ENCODE measurements at regions not wholly inside any gene's neighbourhood (a gene's known extent, or its start where the extent isn't known, plus 50 kb on each side); places are given as distances from the start of the nearest gene placed in this dataset.
"Not testable (repeated sequence)": the region's sequence is repeated elsewhere in the genome, so short reads cannot be mapped to it uniquely, and the experiment has no call there.

- Histone ChIP-seq H3K27me3 (no peaks in the 10 kb centered on the region), H3K4me1 (no peaks in the 10 kb centered on the region), H3K4me3 (no peak overlapping the region), H3K9ac (no peak overlapping the region), H3K9me3 (ENCODE audit: low read depth) (no peaks in the 10 kb centered on the region), H3K4me2 (no peak overlapping the region), H2AFZ (replicated peaks) (no peak overlapping the region), H3K27ac (no peak overlapping the region), H3K36me3 (no peaks in the 10 kb centered on the region), H4K20me1 (ENCODE audit: low read depth) (no peaks in the 10 kb centered on the region), H3F3A (ENCODE audit: low read depth) (no peaks in the 10 kb centered on the region), H3K79me2 (ENCODE audit: low read depth) (no peaks in the 10 kb centered on the region)
- DNase-seq (ENCODE audit: low spot score) = no peak
- Mint-ChIP-seq H3K9me3 (no peaks in the 10 kb centered on the region), H3K27ac (no peak overlapping the region), H3K36me3 (no peaks in the 10 kb centered on the region), H3K27me3 (ENCODE audit: insufficient read depth, low read depth) (peaks cover 7% of the 10 kb centered on the region), H3K4me3 (no peak overlapping the region), H3K4me1 (peaks cover 21% of the 10 kb centered on the region)
- TF ChIP-seq EZH2phosphoT487 (IDR thresholded peaks at IDR 0.05) = no peak
- TF ChIP-seq CTCF (IDR thresholded peaks at IDR 0.05) = no peak
- TF ChIP-seq EZH2 (IDR thresholded peaks at IDR 0.05) = no peak
Observed at GRCh38 chr6:935582-935981, 242.6 kb upstream of the EXOC2 start.

GRCh38 chr6:934686-935085, 241.7 kb upstream of the EXOC2 start:
- H4K20me1 ChIP-seq (ENCODE audit: low read depth) = no peaks in the 10 kb centered on the region
- peaks cover 7% of the 10 kb centered on the region for H3K27me3 Mint-ChIP-seq (ENCODE audit: insufficient read depth, low read depth)

GRCh38 chr6:931919-932318, 239.0 kb upstream of the EXOC2 start:
- H3K27ac Mint-ChIP-seq; H3K4me3 ChIP-seq; H3K4me1 Mint-ChIP-seq; H3K9ac ChIP-seq; H3K4me2 ChIP-seq; H3K27me3 ChIP-seq; DNase-seq (ENCODE audit: low spot score); H3K4me1 ChIP-seq; H3K9me3 Mint-ChIP-seq; H3K4me3 Mint-ChIP-seq; H4K20me1 ChIP-seq (ENCODE audit: low read depth); H2AFZ ChIP-seq (replicated peaks); H3K27ac ChIP-seq; H3K27me3 Mint-ChIP-seq (ENCODE audit: insufficient read depth, low read depth); H3K79me2 ChIP-seq (ENCODE audit: low read depth); H3F3A ChIP-seq (ENCODE audit: low read depth); H3K36me3 ChIP-seq; H3K36me3 Mint-ChIP-seq; H3K9me3 ChIP-seq (ENCODE audit: low read depth): not testable (repeated sequence)

More at GRCh38 chr6:934686-935085, 241.7 kb upstream of the EXOC2 start:
- H3K9ac ChIP-seq = no peak overlapping the region
- no peaks in the 10 kb centered on the region for H3K9me3 ChIP-seq (ENCODE audit: low read depth)
- TF ChIP-seq EZH2phosphoT487 (IDR thresholded peaks at IDR 0.05) = no peak
- no peak for TF ChIP-seq EZH2 (IDR thresholded peaks at IDR 0.05)
- no peak for TF ChIP-seq CTCF (IDR thresholded peaks at IDR 0.05)
- Mint-ChIP-seq H3K4me3 (no peak overlapping the region), H3K9me3 (no peaks in the 10 kb centered on the region), H3K4me1 (peaks cover 15% of the 10 kb centered on the region), H3K36me3 (no peaks in the 10 kb centered on the region), H3K27ac (peak overlapping the region; percentile 39)
- H2AFZ ChIP-seq (replicated peaks) = no peak overlapping the region
- no peaks in the 10 kb centered on the region for H3F3A ChIP-seq (ENCODE audit: low read depth)
- H3K4me1 ChIP-seq = no peaks in the 10 kb centered on the region
- no peaks in the 10 kb centered on the region for H3K79me2 ChIP-seq (ENCODE audit: low read depth)
- no peaks in the 10 kb centered on the region for H3K27me3 ChIP-seq
- H3K27ac ChIP-seq = no peak overlapping the region
- no peak overlapping the region for H3K4me2 ChIP-seq
- H3K4me3 ChIP-seq = no peak overlapping the region
- H3K36me3 ChIP-seq = no peaks in the 10 kb centered on the region
- DNase-seq (ENCODE audit: low spot score) = no peak

GRCh38 chr6:927157-927556, 234.2 kb upstream of the EXOC2 start:
- no peaks in the 10 kb centered on the region for H4K20me1 ChIP-seq (ENCODE audit: low read depth)
- H3K4me3 ChIP-seq = no peak overlapping the region
- H3K79me2 ChIP-seq (ENCODE audit: low read depth) = no peaks in the 10 kb centered on the region
- no peaks in the 10 kb centered on the region for H3K4me1 ChIP-seq
- no peaks in the 10 kb centered on the region for H3K4me1 Mint-ChIP-seq
- DNase-seq (ENCODE audit: low spot score) = no peak
- no peak overlapping the region for H3K4me3 Mint-ChIP-seq
- no peaks in the 10 kb centered on the region for H3K36me3 ChIP-seq
- no peaks in the 10 kb centered on the region for H3K27me3 ChIP-seq
- H3K27ac Mint-ChIP-seq = no peak overlapping the region
- H3K9me3 ChIP-seq (ENCODE audit: low read depth) = no peaks in the 10 kb centered on the region
- H2AFZ ChIP-seq (replicated peaks) = no peak overlapping the region
- peaks cover 3% of the 10 kb centered on the region for H3K27me3 Mint-ChIP-seq (ENCODE audit: insufficient read depth, low read depth)
- H3K4me2 ChIP-seq = no peak overlapping the region
- H3F3A ChIP-seq (ENCODE audit: low read depth) = no peaks in the 10 kb centered on the region
- TF ChIP-seq EZH2 (IDR thresholded peaks at IDR 0.05) (no peak), CTCF (IDR thresholded peaks at IDR 0.05) (no peak), EZH2phosphoT487 (IDR thresholded peaks at IDR 0.05) (no peak)
- no peaks in the 10 kb centered on the region for H3K36me3 Mint-ChIP-seq
- no peak overlapping the region for H3K9ac ChIP-seq
- no peak overlapping the region for H3K27ac ChIP-seq
- H3K9me3 Mint-ChIP-seq = peaks cover 9% of the 10 kb centered on the region
